CD1c-positive myeloid dendritic cell (primary cell): ENCODE measurements at regions not wholly inside any gene's neighbourhood (a gene's known extent, or its start where the extent isn't known, plus 50 kb on each side); places are given as distances from the start of the nearest gene placed in this dataset.
"Not testable (repeated sequence)": the region's sequence is repeated elsewhere in the genome, so short reads cannot be mapped to it uniquely, and the experiment has no call there.

Source experiments
- DNase-seq: peaks from one replicate; pipeline ENCODE4 v3.0.0-alpha.2; 2016; ENCODE audit errors: extremely low spot score

GRCh38 chr16:13798211-13798610 is 121.7 kb upstream of the ERCC4 start:
- DNase-seq, result no peak

- DNase-seq, result no peak
These were observed 116.0 kb upstream of the ERCC4 start for GRCh38 chr16:13803974-13804373.

DNA sequence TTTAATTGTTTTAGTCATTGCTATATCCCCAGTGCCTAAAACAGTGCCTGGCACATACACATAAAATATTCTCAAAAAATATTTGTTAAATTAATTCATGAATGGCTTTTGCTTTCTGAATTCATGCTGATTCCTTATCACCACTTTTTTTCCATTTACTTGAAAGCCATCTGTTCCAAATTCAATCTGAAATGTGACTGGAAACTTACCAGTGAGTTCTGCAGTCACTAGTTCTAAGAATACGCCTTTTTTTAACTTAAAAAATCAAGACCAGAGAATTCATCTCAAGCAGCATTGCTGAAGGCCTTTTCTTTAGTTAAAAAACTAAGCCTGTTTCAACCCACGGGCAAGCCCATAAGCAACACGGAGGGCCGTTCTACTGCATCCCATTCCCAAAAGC is 114.0 kb upstream of the ERCC4 start:
- DNase-seq, result no peak

DNA sequence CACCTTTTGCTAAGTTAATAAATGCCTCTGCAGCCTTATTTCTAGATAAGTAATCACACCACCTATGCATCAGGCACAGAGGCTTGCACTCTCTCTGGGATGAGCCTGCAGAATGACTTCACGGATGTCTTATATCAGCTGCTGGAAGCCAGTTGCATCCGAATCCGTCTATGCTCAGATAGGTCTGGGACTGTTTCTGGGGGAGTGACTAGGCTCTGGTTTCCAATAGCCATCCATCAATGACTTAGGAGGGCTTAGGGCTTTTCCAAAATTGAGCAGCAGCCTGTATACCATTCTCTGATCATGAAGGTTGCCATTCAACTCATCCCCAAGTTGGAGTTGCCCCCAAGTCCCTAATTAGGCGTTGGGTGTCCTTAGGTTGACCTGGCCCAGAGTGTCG is 113.3 kb upstream of the ERCC4 start:
- no peak for DNase-seq

- no peak for DNase-seq
These were observed 111.9 kb upstream of the ERCC4 start for GRCh38 chr16:13808102-13808501.

- DNase-seq, result no peak
These were observed 110.2 kb upstream of the ERCC4 start for GRCh38 chr16:13809765-13810164.

DNA sequence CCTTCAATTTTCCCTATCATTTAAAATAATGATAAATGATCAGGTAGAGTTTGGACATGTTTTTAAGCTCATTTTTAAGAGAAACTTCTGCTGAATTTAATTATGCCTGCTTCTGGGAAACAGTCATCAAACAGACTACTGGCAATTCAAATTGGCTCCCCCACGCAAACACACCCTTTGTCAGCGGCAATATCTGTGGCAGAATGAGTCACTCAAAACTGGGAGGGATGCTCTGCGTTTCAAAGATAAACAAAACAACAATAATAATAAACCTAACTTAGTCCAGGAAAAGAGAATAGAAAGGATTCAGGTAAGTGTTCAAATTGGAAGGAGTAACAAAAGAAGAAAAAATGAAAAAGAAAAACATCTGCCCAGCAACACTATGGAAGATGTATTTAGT is 108.1 kb upstream of the ERCC4 start:
- no peak for DNase-seq

GRCh38 chr16:13816701-13817100 is 103.3 kb upstream of the ERCC4 start:
- DNase-seq, result no peak

GRCh38 chr16:13823501-13823900 is 96.5 kb upstream of the ERCC4 start:
- DNase-seq, result no peak

DNA sequence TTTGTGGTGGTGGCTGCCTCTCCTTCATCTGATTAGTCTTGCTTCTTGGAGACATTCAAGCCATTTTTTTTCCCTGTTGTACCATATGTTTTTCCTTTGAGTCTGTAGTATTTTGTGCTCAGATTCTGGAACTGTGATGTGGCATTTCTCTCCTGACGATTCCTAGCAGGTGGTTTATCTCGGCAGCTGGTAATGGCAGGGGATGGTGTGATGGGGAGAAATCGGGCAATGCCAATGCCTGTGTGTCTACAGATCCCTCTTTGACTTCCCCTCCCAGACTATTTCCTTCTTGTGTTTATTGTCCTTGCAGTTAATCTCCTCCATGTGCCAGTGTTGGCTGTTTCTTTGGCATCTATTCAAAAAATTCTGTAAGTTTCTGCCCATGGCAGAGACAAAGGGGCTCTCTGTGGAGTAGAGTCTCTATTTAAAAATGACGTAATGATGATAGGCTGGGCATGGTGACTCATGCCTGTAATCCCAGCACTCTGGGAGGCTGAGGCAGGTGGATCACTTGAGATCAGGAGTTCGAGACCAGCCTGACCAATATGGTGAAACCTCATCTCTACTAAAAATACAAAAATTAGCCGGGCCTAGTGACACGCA is 90.2 kb upstream of the ERCC4 start:
- no peak for DNase-seq

- no peak for DNase-seq
These were observed 86.4 kb upstream of the ERCC4 start for GRCh38 chr16:13833515-13833914.

- DNase-seq, result no peak
These were observed 84.6 kb upstream of the ERCC4 start for GRCh38 chr16:13835387-13835786.

DNA sequence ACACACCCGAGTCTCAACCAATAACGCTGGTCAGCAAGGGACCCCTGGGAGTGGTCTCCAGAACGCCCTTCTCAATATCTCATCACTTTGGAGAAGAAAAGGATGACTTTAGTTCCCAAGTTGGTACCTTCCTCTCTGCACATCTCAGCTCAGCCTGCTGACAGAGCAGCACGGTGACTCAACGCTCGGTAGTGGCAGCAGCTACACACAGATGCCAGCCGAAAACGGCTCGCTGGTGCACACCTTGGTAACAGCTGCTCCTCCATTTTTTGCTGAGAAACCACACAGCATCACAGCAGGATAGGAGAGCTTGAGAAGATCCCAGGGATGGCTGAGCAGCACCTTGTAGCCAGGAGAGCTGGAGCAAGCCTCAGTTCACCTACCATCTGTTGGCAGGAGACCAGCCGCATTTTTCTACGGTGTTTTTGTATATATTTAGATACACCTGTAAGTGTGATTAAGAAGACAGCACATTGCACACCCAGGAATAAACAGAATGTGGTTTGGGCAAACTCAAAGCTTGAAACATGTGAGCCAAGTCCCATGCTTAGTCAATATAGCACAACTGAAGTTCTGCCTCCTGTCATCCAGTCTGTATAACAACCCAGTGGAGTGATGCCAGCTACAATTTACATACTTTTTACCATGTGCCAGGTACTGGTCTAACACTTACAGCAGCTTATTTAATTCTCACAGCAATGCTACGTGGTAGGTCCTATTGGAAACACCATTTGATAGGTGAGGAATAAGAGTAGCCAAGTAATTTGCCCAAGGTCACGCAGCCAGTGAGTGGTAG is 83.8 kb upstream of the ERCC4 start:
- DNase-seq, result no peak

DNA sequence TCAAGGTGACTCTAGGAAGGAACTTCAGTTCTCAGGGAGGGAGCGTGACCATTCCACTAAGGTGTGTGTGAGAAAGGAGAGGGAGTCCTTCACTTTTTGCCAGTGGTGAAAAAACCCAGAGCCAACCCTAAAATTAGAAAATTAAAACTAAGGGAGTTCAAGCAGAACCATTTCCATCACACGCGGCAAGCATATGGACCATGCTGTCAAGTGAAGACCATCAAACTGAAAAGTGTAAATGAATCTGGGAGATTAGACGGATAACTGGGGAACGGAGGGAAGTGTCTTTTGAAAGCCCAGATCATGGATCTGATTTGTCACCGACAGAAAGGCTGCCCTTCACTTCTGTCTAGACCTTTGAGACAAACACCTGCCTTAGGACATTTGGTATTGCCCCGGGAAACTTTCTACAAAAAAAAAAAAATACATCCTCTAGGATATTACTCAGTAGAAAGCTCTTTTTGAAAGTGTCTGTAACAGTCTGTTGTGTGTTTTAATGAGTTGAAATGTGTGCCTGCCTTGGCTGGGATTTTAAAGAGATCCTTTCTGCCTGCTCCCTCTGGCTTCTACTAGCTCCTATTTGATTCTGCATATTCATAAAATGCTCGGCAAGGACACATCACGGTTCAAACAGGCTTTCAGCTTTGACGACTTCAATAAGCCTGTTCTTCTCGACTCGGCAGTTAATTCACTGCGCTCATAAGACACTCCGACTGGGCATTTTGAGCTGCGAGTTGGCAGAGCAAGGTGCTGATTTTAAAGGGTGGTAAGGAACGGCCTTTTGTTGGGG is 81.4 kb upstream of the ERCC4 start:
- DNase-seq, result no peak

- no peak for DNase-seq
These were observed 80.4 kb upstream of the ERCC4 start for GRCh38 chr16:13839577-13839976.

GRCh38 chr16:13845232-13845631 is 74.7 kb upstream of the ERCC4 start:
- DNase-seq, result no peak

- no peak for DNase-seq
These were observed 71.2 kb upstream of the ERCC4 start for GRCh38 chr16:13848795-13849194.

DNA sequence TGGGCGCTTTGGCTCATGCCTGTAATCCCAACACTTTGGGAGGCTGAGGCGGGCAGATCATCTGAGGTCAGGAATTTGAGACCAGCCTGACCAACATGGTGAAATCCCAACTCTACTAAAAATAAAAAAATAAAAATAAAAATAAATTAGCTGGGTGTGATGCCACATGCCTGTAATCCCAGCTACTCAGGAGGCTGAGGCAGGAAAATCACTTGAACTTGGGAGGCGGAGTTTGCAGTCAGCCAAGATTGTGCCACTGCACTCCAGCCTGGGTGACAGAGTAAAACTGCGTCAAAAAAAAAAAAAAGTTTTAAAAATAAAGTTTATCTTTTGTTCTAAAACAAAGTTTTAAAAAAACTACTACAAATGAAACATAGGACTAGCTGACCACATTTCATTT is 69.8 kb upstream of the ERCC4 start:
- DNase-seq, result not testable (repeated sequence)

DNA sequence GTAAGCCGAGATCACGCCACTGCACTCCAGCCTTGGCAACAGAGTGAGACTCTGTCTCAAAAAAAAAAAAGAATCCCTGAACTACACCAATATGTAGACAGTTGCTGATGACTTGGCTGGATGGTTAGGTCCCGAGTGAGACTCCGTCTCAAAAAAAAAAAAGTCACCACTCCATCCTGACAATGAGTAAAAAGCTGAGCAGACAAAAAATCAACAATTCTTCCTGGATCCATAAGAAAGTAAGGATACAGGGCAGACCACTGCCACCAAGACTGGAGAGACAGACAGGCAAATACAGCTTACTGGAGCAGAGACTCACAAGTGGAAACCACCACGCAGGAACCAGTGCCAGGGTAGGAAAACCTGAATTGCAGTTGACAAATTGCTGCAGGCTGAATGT is 67.1 kb upstream of the ERCC4 start:
- DNase-seq, result no peak

- no peak for DNase-seq
These were observed 63.6 kb upstream of the ERCC4 start for GRCh38 chr16:13856398-13856797.

DNA sequence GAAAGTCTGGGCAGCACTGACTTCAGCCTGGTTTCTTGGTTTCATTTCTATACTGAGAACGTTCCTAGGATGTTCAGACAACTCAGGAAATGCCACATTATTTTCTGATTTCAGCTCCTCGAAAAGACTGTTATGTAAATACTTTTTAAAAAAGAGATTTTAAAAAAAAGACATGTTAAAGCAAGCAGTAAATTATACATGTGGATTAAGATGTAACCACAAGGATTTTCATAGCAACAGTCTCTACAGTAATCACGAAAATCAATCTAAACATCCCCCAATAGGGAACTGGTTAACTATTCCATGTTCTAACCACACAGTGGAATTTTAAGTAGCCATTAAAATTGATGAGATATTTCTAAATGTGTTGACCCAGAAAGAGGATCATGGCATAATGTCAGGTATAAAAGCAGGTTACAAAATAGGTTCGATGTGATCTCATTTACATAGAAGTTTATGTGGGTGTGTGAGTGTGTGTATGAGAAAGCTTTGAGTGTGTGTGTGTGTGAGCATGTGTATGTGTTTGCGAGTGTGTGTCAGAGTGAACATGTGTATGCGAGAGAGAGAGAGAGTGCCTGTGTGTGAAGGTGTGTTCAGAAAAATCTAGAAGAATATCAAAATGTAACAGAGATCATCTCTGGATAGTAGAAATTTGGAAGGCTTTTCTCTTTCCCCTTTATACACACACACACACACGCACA is 63.0 kb upstream of the ERCC4 start:
- no peak for DNase-seq

- no peak for DNase-seq
These were observed 60.9 kb upstream of the ERCC4 start for GRCh38 chr16:13858873-13859580.
